ENCODE measurements at regions not wholly inside any gene's neighbourhood (a gene's known extent, or its start where the extent isn't known, plus 50 kb on each side); places are given as distances from the start of the nearest gene placed in this dataset.
"Not testable (repeated sequence)": the region's sequence is repeated elsewhere in the genome, so short reads cannot be mapped to it uniquely, and the experiment has no call there.

GRCh38 chr2:152260939-152261338 lies 74.0 kb upstream of the FMNL2 start:
- TF ChIP-seq POLR2AphosphoS5 (IDR thresholded peaks at IDR 0.05), result no peak
- no peak for TF ChIP-seq CTCF (IDR thresholded peaks at IDR 0.05)
- TF ChIP-seq POLR2A (IDR thresholded peaks at IDR 0.05), result no peak
- TF ChIP-seq EP300 (IDR thresholded peaks at IDR 0.05), result no peak
- H3K4me1 ChIP-seq, result no peaks in the 10 kb centered on the region
- no peak for ATAC-seq (ENCODE audit: low FRiP score in 2 of 2)

GRCh38 chr2:152263911-152264310 lies 71.1 kb upstream of the FMNL2 start:
- no peak overlapping the region for H3K4me3 ChIP-seq
- H3K27me3 ChIP-seq, result no peaks in the 10 kb centered on the region
- no peak for TF ChIP-seq POLR2AphosphoS5 (IDR thresholded peaks at IDR 0.05)
- TF ChIP-seq POLR2A (IDR thresholded peaks at IDR 0.05), result no peak
- TF ChIP-seq EP300 (IDR thresholded peaks at IDR 0.05), result no peak
- no peak for TF ChIP-seq CTCF (IDR thresholded peaks at IDR 0.05)
- no peak for DNase-seq
- H3K27ac ChIP-seq, result no peak overlapping the region
- no peak for ATAC-seq (ENCODE audit: low FRiP score in 2 of 2)
- peaks cover 0 to 4% (median 0%) of the 10 kb centered on the region in 4 donors for H3K9me3 ChIP-seq
- H3K36me3 ChIP-seq, result no peaks in the 10 kb centered on the region
- H3K4me1 ChIP-seq, result no peaks in the 10 kb centered on the region

More at GRCh38 chr2:152260939-152261338, 74.0 kb upstream of the FMNL2 start:
- Histone ChIP-seq H3K4me3 (no peak overlapping the region), H3K27me3 (no peaks in the 10 kb centered on the region), H3K36me3 (no peaks in the 10 kb centered on the region), H3K9me3 (no peaks in the 10 kb centered on the region), H3K27ac (no peak overlapping the region)
- no peak for DNase-seq
- 84 to 87% methylated on average over 4 of the region's 4 CpGs for WGBS, 2 donors

GRCh38 chr2:152273732-152274260 lies 61.2 kb upstream of the FMNL2 start:
- not testable (repeated sequence) for H3K4me1 ChIP-seq; DNase-seq; H3K36me3 ChIP-seq; H3K27ac ChIP-seq; ATAC-seq (ENCODE audit: low FRiP score in 2 of 2); H3K27me3 ChIP-seq; H3K4me3 ChIP-seq
- peaks cover 0 to 24% (median 11%) of the 10 kb centered on the region in 4 donors for H3K9me3 ChIP-seq
- 87 to 89% methylated on average over 2 of the region's 2 CpGs for WGBS, 2 donors

- not testable (repeated sequence) for H3K4me3 ChIP-seq; H3K27me3 ChIP-seq; H3K27ac ChIP-seq; H3K4me1 ChIP-seq; DNase-seq; H3K36me3 ChIP-seq; ATAC-seq (ENCODE audit: low FRiP score in 2 of 2)
- WGBS, 2 donors, result 81 to 84% methylated on average over 6 of the region's 6 CpGs
- peaks cover 0 to 22% (median 10%) of the 10 kb centered on the region in 4 donors for H3K9me3 ChIP-seq
Observed at GRCh38 chr2:152277896-152278295, 57.1 kb upstream of the FMNL2 start.

- peaks cover 0 to 16% (median 7%) of the 10 kb centered on the region in 4 donors for H3K9me3 ChIP-seq
- H3K4me3 ChIP-seq, result no peak overlapping the region
- 94 to 97% methylated on average over 5 of the region's 5 CpGs for WGBS, 2 donors
- H3K4me1 ChIP-seq, result no peaks in the 10 kb centered on the region
- no peak overlapping the region for H3K27ac ChIP-seq
- no peak for TF ChIP-seq POLR2AphosphoS5 (IDR thresholded peaks at IDR 0.05)
- TF ChIP-seq EP300 (IDR thresholded peaks at IDR 0.05), result no peak
- TF ChIP-seq CTCF (IDR thresholded peaks at IDR 0.05), result no peak
- TF ChIP-seq POLR2A (IDR thresholded peaks at IDR 0.05), result no peak
- no peak for DNase-seq
- no peaks in the 10 kb centered on the region for H3K27me3 ChIP-seq
- H3K36me3 ChIP-seq, result no peaks in the 10 kb centered on the region
- ATAC-seq (ENCODE audit: low FRiP score in 2 of 2), result no peak
Observed at GRCh38 chr2:152278526-152278925, 56.4 kb upstream of the FMNL2 start.

- not testable (repeated sequence) for H3K27ac ChIP-seq; H3K4me1 ChIP-seq; ATAC-seq (ENCODE audit: low FRiP score in 2 of 2); H3K9me3 ChIP-seq; H3K27me3 ChIP-seq; H3K4me3 ChIP-seq; H3K36me3 ChIP-seq; DNase-seq
- 80 to 86% methylated on average over 2 of the region's 2 CpGs for WGBS, 2 donors
Observed at GRCh38 chr2:152279367-152279766, 55.6 kb upstream of the FMNL2 start.

Measured in upper lobe of left lung (tissue), 6 donors.